Uterus (tissue), 2 donors: ENCODE measurements at regions not wholly inside any gene's neighbourhood (a gene's known extent, or its start where the extent isn't known, plus 50 kb on each side); places are given as distances from the start of the nearest gene placed in this dataset.

Source experiments
- CTCF ChIP-seq, 4 experiments: fragments of 200-600 bp in 2 of 4; fragments of 450-650 bp in 2 of 4; sonication (generic) in 2 of 4; IDR thresholded peaks; one replicate each; pipeline ENCODE4 v1.5.1; 2016 to 2019; ENCODE audit warnings: antibody characterized with exemption in 4 of 4, mild to moderate bottlenecking in 2 of 4, moderate library complexity in 1 of 4
- POLR2A ChIP-seq, 2 donors: fragments of 450-650 bp; IDR thresholded peaks; one replicate each; pipeline ENCODE4 v1.6.1; 2016; ENCODE audit warnings: antibody characterized with exemption in 2 of 2, mild to moderate bottlenecking in 1 of 2, moderate library complexity in 1 of 2

DNA sequence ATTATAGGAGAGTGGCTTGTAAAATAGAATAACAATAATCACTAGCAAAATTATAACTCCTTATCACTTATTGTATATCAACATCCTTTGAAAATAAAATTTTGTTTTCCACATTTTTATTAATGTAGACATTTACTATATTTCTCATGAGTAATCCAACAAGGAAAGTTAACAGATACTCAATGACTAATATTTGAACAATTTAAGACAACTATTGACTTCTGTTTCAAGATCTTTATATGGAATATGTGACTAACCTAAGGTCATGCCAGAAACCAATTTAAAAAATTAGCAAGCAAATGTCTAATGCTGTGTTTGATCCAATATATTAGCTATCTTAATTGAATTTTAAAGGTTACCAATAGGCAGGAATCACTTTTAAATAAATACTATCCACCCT lies 638.5 kb upstream of the FLRT2 start:
- no peak for TF ChIP-seq POLR2A (IDR thresholded peaks at IDR 0.05)
- no peak for TF ChIP-seq CTCF (IDR thresholded peaks at IDR 0.05)
